ENCODE measurements at regions not wholly inside any gene's neighbourhood (a gene's known extent, or its start where the extent isn't known, plus 50 kb on each side); places are given as distances from the start of the nearest gene placed in this dataset.

DNA sequence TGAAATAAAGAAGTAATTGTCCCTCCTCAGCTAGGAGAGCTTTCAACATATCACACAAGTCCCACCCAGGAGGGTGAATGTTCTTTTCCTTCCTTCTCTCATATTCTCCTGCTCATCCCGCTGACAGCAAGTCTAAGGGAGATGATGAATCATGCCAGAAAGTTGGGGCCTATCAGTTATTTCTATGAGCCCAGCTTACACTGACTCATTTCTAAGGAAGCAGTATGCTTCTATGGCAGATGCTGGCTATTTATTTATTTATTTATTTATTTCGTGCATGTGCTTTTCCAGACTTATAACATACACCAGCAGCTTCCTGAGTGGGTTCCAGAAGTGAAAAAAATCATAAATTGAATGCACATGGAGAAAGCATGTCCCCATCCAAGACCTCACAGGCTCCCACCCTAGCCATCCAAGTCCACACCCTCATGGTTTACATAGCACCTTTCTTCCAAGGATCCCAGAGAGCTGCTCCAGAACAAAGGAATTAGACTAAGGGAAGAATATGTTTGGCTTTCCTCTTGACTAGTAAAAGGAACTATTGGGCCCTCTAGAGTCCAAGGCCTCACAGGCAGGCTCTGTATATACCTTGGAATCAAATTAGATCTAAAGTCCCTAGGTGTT is 1074.2 kb upstream of the ZEB2 start:
- TF ChIP-seq, protein P1, sequence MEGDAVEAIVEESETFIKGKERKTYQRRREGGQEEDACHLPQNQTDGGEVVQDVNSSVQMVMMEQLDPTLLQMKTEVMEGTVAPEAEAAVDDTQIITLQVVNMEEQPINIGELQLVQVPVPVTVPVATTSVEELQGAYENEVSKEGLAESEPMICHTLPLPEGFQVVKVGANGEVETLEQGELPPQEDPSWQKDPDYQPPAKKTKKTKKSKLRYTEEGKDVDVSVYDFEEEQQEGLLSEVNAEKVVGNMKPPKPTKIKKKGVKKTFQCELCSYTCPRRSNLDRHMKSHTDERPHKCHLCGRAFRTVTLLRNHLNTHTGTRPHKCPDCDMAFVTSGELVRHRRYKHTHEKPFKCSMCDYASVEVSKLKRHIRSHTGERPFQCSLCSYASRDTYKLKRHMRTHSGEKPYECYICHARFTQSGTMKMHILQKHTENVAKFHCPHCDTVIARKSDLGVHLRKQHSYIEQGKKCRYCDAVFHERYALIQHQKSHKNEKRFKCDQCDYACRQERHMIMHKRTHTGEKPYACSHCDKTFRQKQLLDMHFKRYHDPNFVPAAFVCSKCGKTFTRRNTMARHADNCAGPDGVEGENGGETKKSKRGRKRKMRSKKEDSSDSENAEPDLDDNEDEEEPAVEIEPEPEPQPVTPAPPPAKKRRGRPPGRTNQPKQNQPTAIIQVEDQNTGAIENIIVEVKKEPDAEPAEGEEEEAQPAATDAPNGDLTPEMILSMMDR (IDR thresholded peaks at IDR 0.05) = no peak
- TF ChIP-seq, protein P2, sequence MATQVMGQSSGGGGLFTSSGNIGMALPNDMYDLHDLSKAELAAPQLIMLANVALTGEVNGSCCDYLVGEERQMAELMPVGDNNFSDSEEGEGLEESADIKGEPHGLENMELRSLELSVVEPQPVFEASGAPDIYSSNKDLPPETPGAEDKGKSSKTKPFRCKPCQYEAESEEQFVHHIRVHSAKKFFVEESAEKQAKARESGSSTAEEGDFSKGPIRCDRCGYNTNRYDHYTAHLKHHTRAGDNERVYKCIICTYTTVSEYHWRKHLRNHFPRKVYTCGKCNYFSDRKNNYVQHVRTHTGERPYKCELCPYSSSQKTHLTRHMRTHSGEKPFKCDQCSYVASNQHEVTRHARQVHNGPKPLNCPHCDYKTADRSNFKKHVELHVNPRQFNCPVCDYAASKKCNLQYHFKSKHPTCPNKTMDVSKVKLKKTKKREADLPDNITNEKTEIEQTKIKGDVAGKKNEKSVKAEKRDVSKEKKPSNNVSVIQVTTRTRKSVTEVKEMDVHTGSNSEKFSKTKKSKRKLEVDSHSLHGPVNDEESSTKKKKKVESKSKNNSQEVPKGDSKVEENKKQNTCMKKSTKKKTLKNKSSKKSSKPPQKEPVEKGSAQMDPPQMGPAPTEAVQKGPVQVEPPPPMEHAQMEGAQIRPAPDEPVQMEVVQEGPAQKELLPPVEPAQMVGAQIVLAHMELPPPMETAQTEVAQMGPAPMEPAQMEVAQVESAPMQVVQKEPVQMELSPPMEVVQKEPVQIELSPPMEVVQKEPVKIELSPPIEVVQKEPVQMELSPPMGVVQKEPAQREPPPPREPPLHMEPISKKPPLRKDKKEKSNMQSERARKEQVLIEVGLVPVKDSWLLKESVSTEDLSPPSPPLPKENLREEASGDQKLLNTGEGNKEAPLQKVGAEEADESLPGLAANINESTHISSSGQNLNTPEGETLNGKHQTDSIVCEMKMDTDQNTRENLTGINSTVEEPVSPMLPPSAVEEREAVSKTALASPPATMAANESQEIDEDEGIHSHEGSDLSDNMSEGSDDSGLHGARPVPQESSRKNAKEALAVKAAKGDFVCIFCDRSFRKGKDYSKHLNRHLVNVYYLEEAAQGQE (IDR thresholded peaks at IDR 0.05; ENCODE audit: insufficient read depth in 1 of 2, low read depth in 2 of 2, low read length in 1 of 2) = no peak
